ENCODE measurements at regions not wholly inside any gene's neighbourhood (a gene's known extent, or its start where the extent isn't known, plus 50 kb on each side); places are given as distances from the start of the nearest gene placed in this dataset.
A peak's percentile ranks its signal among the peaks of the same experiment; 100 is the strongest.

DNA sequence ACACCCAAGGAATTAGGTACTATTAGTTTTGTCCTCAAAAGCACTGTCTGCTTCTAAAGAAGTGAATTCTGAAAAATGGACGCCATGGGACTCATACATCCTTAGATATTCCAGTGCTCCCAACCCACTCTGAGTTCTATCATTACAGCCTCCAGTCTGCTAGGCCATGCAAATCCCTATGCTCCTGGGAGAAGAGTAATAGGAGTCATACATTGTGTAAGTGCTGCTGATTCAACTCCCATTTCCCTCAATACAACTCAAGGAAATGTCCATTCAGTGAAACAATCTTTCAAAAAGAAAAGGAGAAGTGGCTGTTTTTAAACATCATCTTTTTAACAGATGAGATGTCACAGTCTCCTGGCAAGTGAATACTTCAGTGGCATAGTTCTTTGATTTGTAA lies 590.2 kb upstream of the LRRC4C start:
- H3K27me3 Mint-ChIP-seq (ENCODE audit: low read depth, unreplicated experiment) = no peaks in the 10 kb centered on the region
- peaks cover 2% of the 10 kb centered on the region for H3K9me3 Mint-ChIP-seq (ENCODE audit: unreplicated experiment)
- no peaks in the 10 kb centered on the region for H3K9me3 ChIP-seq (ENCODE audit: insufficient read depth, low read depth, low read length)
- no peak overlapping the region for H2AFZ ChIP-seq (ENCODE audit: low read depth, low read length)
- H3K4me3 Mint-ChIP-seq (ENCODE audit: unreplicated experiment) = no peak overlapping the region
- no peak overlapping the region for H3K9ac ChIP-seq (ENCODE audit: low read length)
- no peaks in the 10 kb centered on the region for H3K36me3 Mint-ChIP-seq (ENCODE audit: low read depth, unreplicated experiment)
- H3K36me3 ChIP-seq (ENCODE audit: insufficient read depth, low read length) = no peaks in the 10 kb centered on the region
- TF ChIP-seq EZH2 (IDR thresholded peaks at IDR 0.05; ENCODE audit: insufficient read depth, low read length) = no peak
- no peak for TF ChIP-seq CTCF (IDR thresholded peaks at IDR 0.05; ENCODE audit: insufficient read depth, low read depth, low read length)
- H3K4me3 ChIP-seq (ENCODE audit: insufficient read depth, low read depth, low read length) = no peak overlapping the region
- no peaks in the 10 kb centered on the region for H3K4me1 ChIP-seq (ENCODE audit: insufficient read depth, low read length)
- DNase-seq (ENCODE audit: low read depth) = no peak
- no peaks in the 10 kb centered on the region for H3K27me3 ChIP-seq (ENCODE audit: insufficient read depth, low read length)
- no peaks in the 10 kb centered on the region for H3K4me1 Mint-ChIP-seq (ENCODE audit: low read depth, unreplicated experiment)
- H3K27ac Mint-ChIP-seq (ENCODE audit: unreplicated experiment) = no peak overlapping the region
- no peaks in the 10 kb centered on the region for H4K20me1 ChIP-seq (ENCODE audit: insufficient read depth, low read length)
- no peak overlapping the region for H3K27ac ChIP-seq (ENCODE audit: low read depth, low read length)
- peak; percentile 5 for FAIRE-seq
- H3K79me2 ChIP-seq (ENCODE audit: insufficient read depth, low read length) = no peaks in the 10 kb centered on the region
- no peak overlapping the region for H3K4me2 ChIP-seq (ENCODE audit: low read length)

DNA sequence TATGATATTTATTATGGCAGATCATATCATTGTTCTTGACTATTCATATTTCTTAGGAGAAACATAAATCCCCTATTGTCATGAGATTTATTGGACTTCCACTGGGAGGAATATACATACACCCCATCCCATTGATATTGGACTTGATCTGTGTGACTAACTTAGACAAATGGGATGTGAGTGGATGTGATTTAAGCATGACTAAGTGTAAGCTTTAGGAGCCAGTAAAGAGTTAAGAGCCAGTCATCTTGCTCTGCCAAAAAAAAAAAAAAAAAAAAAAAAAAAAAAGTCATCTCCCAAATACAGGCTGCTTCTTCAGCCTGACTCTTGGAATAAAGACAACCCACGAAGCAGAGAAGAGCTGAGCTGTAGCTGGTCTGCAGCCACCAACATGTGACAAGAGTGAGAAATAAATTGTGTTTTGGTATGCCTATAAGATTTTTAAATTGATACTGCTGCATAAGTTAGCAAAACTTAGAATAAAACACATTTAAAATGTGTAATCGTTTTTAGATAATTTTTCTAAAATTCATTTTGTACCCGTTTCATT lies 595.0 kb upstream of the LRRC4C start:
- H3K27ac ChIP-seq (ENCODE audit: low read depth, low read length) = no peak overlapping the region
- H3K27me3 ChIP-seq (ENCODE audit: insufficient read depth, low read length) = no peaks in the 10 kb centered on the region
- H4K20me1 ChIP-seq (ENCODE audit: insufficient read depth, low read length) = no peaks in the 10 kb centered on the region
- DNase-seq (ENCODE audit: low read depth) (peak; percentile 37), FAIRE-seq (no peak)
- H3K9ac ChIP-seq (ENCODE audit: low read length) = no peak overlapping the region
- H3K36me3 ChIP-seq (ENCODE audit: insufficient read depth, low read length) = no peaks in the 10 kb centered on the region
- H2AFZ ChIP-seq (ENCODE audit: low read depth, low read length) = no peak overlapping the region
- Mint-ChIP-seq H3K4me3 (ENCODE audit: unreplicated experiment) (no peak overlapping the region), H3K27ac (ENCODE audit: unreplicated experiment) (no peak overlapping the region), H3K36me3 (ENCODE audit: low read depth, unreplicated experiment) (no peaks in the 10 kb centered on the region), H3K4me1 (ENCODE audit: low read depth, unreplicated experiment) (no peaks in the 10 kb centered on the region), H3K27me3 (ENCODE audit: low read depth, unreplicated experiment) (no peaks in the 10 kb centered on the region), H3K9me3 (ENCODE audit: unreplicated experiment) (peaks cover 2% of the 10 kb centered on the region)
- no peak overlapping the region for H3K4me2 ChIP-seq (ENCODE audit: low read length)
- no peaks in the 10 kb centered on the region for H3K4me1 ChIP-seq (ENCODE audit: insufficient read depth, low read length)
- no peak overlapping the region for H3K4me3 ChIP-seq (ENCODE audit: insufficient read depth, low read depth, low read length)
- H3K9me3 ChIP-seq (ENCODE audit: insufficient read depth, low read depth, low read length) = no peaks in the 10 kb centered on the region
- H3K79me2 ChIP-seq (ENCODE audit: insufficient read depth, low read length) = no peaks in the 10 kb centered on the region
- TF ChIP-seq CTCF (IDR thresholded peaks at IDR 0.05; ENCODE audit: insufficient read depth, low read depth, low read length) = no peak
- no peak for TF ChIP-seq EZH2 (IDR thresholded peaks at IDR 0.05; ENCODE audit: insufficient read depth, low read length)

- TF ChIP-seq EZH2 (IDR thresholded peaks at IDR 0.05; ENCODE audit: insufficient read depth, low read length) = no peak
- Mint-ChIP-seq H3K9me3 (ENCODE audit: unreplicated experiment) (peaks cover 2% of the 10 kb centered on the region), H3K36me3 (ENCODE audit: low read depth, unreplicated experiment) (no peaks in the 10 kb centered on the region), H3K27ac (ENCODE audit: unreplicated experiment) (no peak overlapping the region), H3K27me3 (ENCODE audit: low read depth, unreplicated experiment) (no peaks in the 10 kb centered on the region), H3K4me1 (ENCODE audit: low read depth, unreplicated experiment) (no peaks in the 10 kb centered on the region), H3K4me3 (ENCODE audit: unreplicated experiment) (no peak overlapping the region)
- DNase-seq (ENCODE audit: low read depth) (no peak), FAIRE-seq (no peak)
- Histone ChIP-seq H3K4me3 (ENCODE audit: insufficient read depth, low read depth, low read length) (no peak overlapping the region), H3K9me3 (ENCODE audit: insufficient read depth, low read depth, low read length) (no peaks in the 10 kb centered on the region), H2AFZ (ENCODE audit: low read depth, low read length) (no peak overlapping the region), H3K4me2 (ENCODE audit: low read length) (no peak overlapping the region), H3K36me3 (ENCODE audit: insufficient read depth, low read length) (no peaks in the 10 kb centered on the region), H4K20me1 (ENCODE audit: insufficient read depth, low read length) (no peaks in the 10 kb centered on the region), H3K4me1 (ENCODE audit: insufficient read depth, low read length) (no peaks in the 10 kb centered on the region), H3K27ac (ENCODE audit: low read depth, low read length) (no peak overlapping the region), H3K9ac (ENCODE audit: low read length) (no peak overlapping the region), H3K79me2 (ENCODE audit: insufficient read depth, low read length) (no peaks in the 10 kb centered on the region), H3K27me3 (ENCODE audit: insufficient read depth, low read length) (no peaks in the 10 kb centered on the region)
These were observed 596.2 kb upstream of the LRRC4C start for GRCh38 chr11:42055606-42056005.
